ENCODE measurements at regions not wholly inside any gene's neighbourhood (a gene's known extent, or its start where the extent isn't known, plus 50 kb on each side); places are given as distances from the start of the nearest gene placed in this dataset.

- Histone ChIP-seq H3K4me1 (ENCODE audit: control insufficient read depth in 3 of 3, insufficient read depth in 2 of 3, low read depth in 1 of 3, low read length in 2 of 3) (peaks cover 0 to 4% (median 0%) of the 10 kb centered on the region in 3 donors), H3K36me3 (ENCODE audit: control insufficient read depth in 3 of 3, insufficient read depth in 2 of 3, low read depth in 1 of 3, low read length in 3 of 3) (no peaks in the 10 kb centered on the region), H3K27ac (ENCODE audit: low read depth in 1 of 3, low read length in 2 of 3) (peak overlapping the region in 1 of 3 donors; percentile 41), H3K9me3 (ENCODE audit: control insufficient read depth in 2 of 2, insufficient read depth in 1 of 2, low read depth in 1 of 2, low read length in 1 of 2) (no peaks in the 10 kb centered on the region), H3K4me3 (ENCODE audit: low read depth in 1 of 3, low read length in 3 of 3) (no peak overlapping the region), H3K27me3 (ENCODE audit: control insufficient read depth in 3 of 3, insufficient read depth in 3 of 3, low read length in 3 of 3) (peaks cover 0 to 3% (median 0%) of the 10 kb centered on the region in 3 donors)
- peak; percentile 74 to 96 for DNase-seq
- WGBS, 3 donors = 10 to 68% (median 27%) methylated on average over 5 of the region's 5 CpGs
- no peak for FAIRE-seq
Observed at GRCh38 chr1:38266197-38266520, 219.6 kb upstream of the POU3F1 start.

GRCh38 chr1:38265293-38266196, 219.0 kb upstream of the POU3F1 start:
- H3K4me3 ChIP-seq (ENCODE audit: low read depth in 1 of 3, low read length in 3 of 3) = no peak overlapping the region
- 59 to 69% (median 60%) methylated on average over 15 of the region's 15 CpGs for WGBS, 3 donors
- H3K27me3 ChIP-seq (ENCODE audit: control insufficient read depth in 3 of 3, insufficient read depth in 3 of 3, low read length in 3 of 3) = peaks cover 0 to 2% (median 0%) of the 10 kb centered on the region in 3 donors
- H3K27ac ChIP-seq (ENCODE audit: low read depth in 1 of 3, low read length in 2 of 3) = peak overlapping the region in 2 of 3 donors; percentile 42 to 66
- H3K9me3 ChIP-seq (ENCODE audit: control insufficient read depth in 2 of 2, insufficient read depth in 1 of 2, low read depth in 1 of 2, low read length in 1 of 2) = no peaks in the 10 kb centered on the region
- no peak for FAIRE-seq
- no peak for DNase-seq
- H3K36me3 ChIP-seq (ENCODE audit: control insufficient read depth in 3 of 3, insufficient read depth in 2 of 3, low read depth in 1 of 3, low read length in 3 of 3) = no peaks in the 10 kb centered on the region
- peaks cover 0 to 4% (median 0%) of the 10 kb centered on the region in 3 donors for H3K4me1 ChIP-seq (ENCODE audit: control insufficient read depth in 3 of 3, insufficient read depth in 2 of 3, low read depth in 1 of 3, low read length in 2 of 3)

- WGBS, 3 donors = 64 to 75% (median 74%) methylated on average over 4 of the region's 4 CpGs
- FAIRE-seq = no peak
- H3K27ac ChIP-seq (ENCODE audit: low read depth in 1 of 3, low read length in 2 of 3) = no peak overlapping the region
Observed at GRCh38 chr1:38263438-38263837, 216.8 kb upstream of the POU3F1 start.

GRCh38 chr1:38261574-38261973, 215.0 kb upstream of the POU3F1 start:
- Histone ChIP-seq H3K4me1 (ENCODE audit: control insufficient read depth in 3 of 3, insufficient read depth in 2 of 3, low read depth in 1 of 3, low read length in 2 of 3) (peaks cover 0 to 4% (median 3%) of the 10 kb centered on the region in 3 donors), H3K9me3 (ENCODE audit: control insufficient read depth in 2 of 2, insufficient read depth in 1 of 2, low read depth in 1 of 2, low read length in 1 of 2) (peaks cover 0 to 5% of the 10 kb centered on the region in 2 donors), H3K27ac (ENCODE audit: low read depth in 1 of 3, low read length in 2 of 3) (no peak overlapping the region), H3K4me3 (ENCODE audit: low read depth in 1 of 3, low read length in 3 of 3) (no peak overlapping the region), H3K27me3 (ENCODE audit: control insufficient read depth in 3 of 3, insufficient read depth in 3 of 3, low read length in 3 of 3) (no peaks in the 10 kb centered on the region), H3K36me3 (ENCODE audit: control insufficient read depth in 3 of 3, insufficient read depth in 2 of 3, low read depth in 1 of 3, low read length in 3 of 3) (no peaks in the 10 kb centered on the region)
- 68 to 85% (median 73%) methylated on average over 4 of the region's 4 CpGs for WGBS, 3 donors
- DNase-seq (no peak), FAIRE-seq (no peak)

More at GRCh38 chr1:38263438-38263837, 216.8 kb upstream of the POU3F1 start:
- Histone ChIP-seq H3K36me3 (ENCODE audit: control insufficient read depth in 3 of 3, insufficient read depth in 2 of 3, low read depth in 1 of 3, low read length in 3 of 3) (no peaks in the 10 kb centered on the region), H3K4me3 (ENCODE audit: low read depth in 1 of 3, low read length in 3 of 3) (no peak overlapping the region), H3K27me3 (ENCODE audit: control insufficient read depth in 3 of 3, insufficient read depth in 3 of 3, low read length in 3 of 3) (no peaks in the 10 kb centered on the region), H3K4me1 (ENCODE audit: control insufficient read depth in 3 of 3, insufficient read depth in 2 of 3, low read depth in 1 of 3, low read length in 2 of 3) (peaks cover 0 to 4% (median 4%) of the 10 kb centered on the region in 3 donors), H3K9me3 (ENCODE audit: control insufficient read depth in 2 of 2, insufficient read depth in 1 of 2, low read depth in 1 of 2, low read length in 1 of 2) (peaks cover 0 to 5% of the 10 kb centered on the region in 2 donors)
- DNase-seq = no peak

GRCh38 chr1:38258085-38258627, 211.6 kb upstream of the POU3F1 start:
- DNase-seq = no peak
- Histone ChIP-seq H3K4me1 (ENCODE audit: control insufficient read depth in 3 of 3, insufficient read depth in 2 of 3, low read depth in 1 of 3, low read length in 2 of 3) (peaks cover 0 to 4% (median 0%) of the 10 kb centered on the region in 3 donors), H3K27me3 (ENCODE audit: control insufficient read depth in 3 of 3, insufficient read depth in 3 of 3, low read length in 3 of 3) (peaks cover 0 to 2% (median 0%) of the 10 kb centered on the region in 3 donors), H3K9me3 (ENCODE audit: control insufficient read depth in 2 of 2, insufficient read depth in 1 of 2, low read depth in 1 of 2, low read length in 1 of 2) (peaks cover 0 to 9% of the 10 kb centered on the region in 2 donors), H3K4me3 (ENCODE audit: low read depth in 1 of 3, low read length in 3 of 3) (no peak overlapping the region), H3K36me3 (ENCODE audit: control insufficient read depth in 3 of 3, insufficient read depth in 2 of 3, low read depth in 1 of 3, low read length in 3 of 3) (no peaks in the 10 kb centered on the region), H3K27ac (ENCODE audit: low read depth in 1 of 3, low read length in 2 of 3) (no peak overlapping the region)
- WGBS, 3 donors = 84 to 90% (median 86%) methylated on average over 16 of the region's 16 CpGs
- no peak for FAIRE-seq

GRCh38 chr1:38257374-38257773, 210.8 kb upstream of the POU3F1 start:
- WGBS, 3 donors = 75 to 86% (median 79%) methylated on average over 6 of the region's 6 CpGs
- no peak for FAIRE-seq
- Histone ChIP-seq H3K27me3 (ENCODE audit: control insufficient read depth in 3 of 3, insufficient read depth in 3 of 3, low read length in 3 of 3) (peaks cover 0 to 2% (median 0%) of the 10 kb centered on the region in 3 donors), H3K4me3 (ENCODE audit: low read depth in 1 of 3, low read length in 3 of 3) (no peak overlapping the region), H3K27ac (ENCODE audit: low read depth in 1 of 3, low read length in 2 of 3) (no peak overlapping the region), H3K36me3 (ENCODE audit: control insufficient read depth in 3 of 3, insufficient read depth in 2 of 3, low read depth in 1 of 3, low read length in 3 of 3) (no peaks in the 10 kb centered on the region), H3K4me1 (ENCODE audit: control insufficient read depth in 3 of 3, insufficient read depth in 2 of 3, low read depth in 1 of 3, low read length in 2 of 3) (peaks cover 0 to 4% (median 0%) of the 10 kb centered on the region in 3 donors), H3K9me3 (ENCODE audit: control insufficient read depth in 2 of 2, insufficient read depth in 1 of 2, low read depth in 1 of 2, low read length in 1 of 2) (peaks cover 0 to 9% of the 10 kb centered on the region in 2 donors)
- DNase-seq = no peak

GRCh38 chr1:38256072-38256471, 209.5 kb upstream of the POU3F1 start:
- no peak for DNase-seq
- no peak for FAIRE-seq
- H3K36me3 ChIP-seq (ENCODE audit: control insufficient read depth in 3 of 3, insufficient read depth in 2 of 3, low read depth in 1 of 3, low read length in 3 of 3) = no peaks in the 10 kb centered on the region
- H3K4me3 ChIP-seq (ENCODE audit: low read depth in 1 of 3, low read length in 3 of 3) = no peak overlapping the region
- H3K9me3 ChIP-seq (ENCODE audit: control insufficient read depth in 2 of 2, insufficient read depth in 1 of 2, low read depth in 1 of 2, low read length in 1 of 2) = peaks cover 0 to 9% of the 10 kb centered on the region in 2 donors
- peaks cover 0 to 5% (median 0%) of the 10 kb centered on the region in 3 donors for H3K27me3 ChIP-seq (ENCODE audit: control insufficient read depth in 3 of 3, insufficient read depth in 3 of 3, low read length in 3 of 3)
- H3K27ac ChIP-seq (ENCODE audit: low read depth in 1 of 3, low read length in 2 of 3) = no peak overlapping the region
- peaks cover 0 to 4% (median 0%) of the 10 kb centered on the region in 3 donors for H3K4me1 ChIP-seq (ENCODE audit: control insufficient read depth in 3 of 3, insufficient read depth in 2 of 3, low read depth in 1 of 3, low read length in 2 of 3)
- 55 to 72% (median 57%) methylated on average over 9 of the region's 9 CpGs for WGBS, 3 donors

- no peaks in the 10 kb centered on the region for H3K4me1 ChIP-seq (ENCODE audit: control insufficient read depth in 3 of 3, insufficient read depth in 2 of 3, low read depth in 1 of 3, low read length in 2 of 3)
- peaks cover 0 to 4% of the 10 kb centered on the region in 2 donors for H3K9me3 ChIP-seq (ENCODE audit: control insufficient read depth in 2 of 2, insufficient read depth in 1 of 2, low read depth in 1 of 2, low read length in 1 of 2)
- H3K27me3 ChIP-seq (ENCODE audit: control insufficient read depth in 3 of 3, insufficient read depth in 3 of 3, low read length in 3 of 3) = peaks cover 0 to 9% (median 0%) of the 10 kb centered on the region in 3 donors
- no peak overlapping the region for H3K4me3 ChIP-seq (ENCODE audit: low read depth in 1 of 3, low read length in 3 of 3)
- 64 to 82% (median 79%) methylated on average over 2 of the region's 2 CpGs for WGBS, 3 donors
- no peaks in the 10 kb centered on the region for H3K36me3 ChIP-seq (ENCODE audit: control insufficient read depth in 3 of 3, insufficient read depth in 2 of 3, low read depth in 1 of 3, low read length in 3 of 3)
- no peak overlapping the region for H3K27ac ChIP-seq (ENCODE audit: low read depth in 1 of 3, low read length in 2 of 3)
- no peak for DNase-seq
- no peak for FAIRE-seq
Observed at GRCh38 chr1:38253314-38253713, 206.7 kb upstream of the POU3F1 start.

All from small intestine (tissue), 7 donors.